HG03565 (cell line): ENCODE measurements at regions not wholly inside any gene's neighbourhood (a gene's known extent, or its start where the extent isn't known, plus 50 kb on each side); places are given as distances from the start of the nearest gene placed in this dataset.
A peak's percentile ranks its signal among the peaks of the same experiment; 100 is the strongest.

Source experiments
- ATAC-seq: cut with Tn5 transposase; IDR thresholded peaks from one replicate; pipeline ENCODE4 v1.9.1; 2021; ENCODE audit warnings: mild to moderate bottlenecking, moderate library complexity; ENCODE audit not compliant: unreplicated experiment

GRCh38 chr2:108139521-108139920, 100.2 kb upstream of the SULT1C3 start:
- no peak for ATAC-seq

GRCh38 chr2:108145557-108146326, 94.0 kb upstream of the SULT1C3 start:
- no peak for ATAC-seq

- no peak for ATAC-seq
Observed at GRCh38 chr2:108148555-108148954, 91.2 kb upstream of the SULT1C3 start.

- ATAC-seq, result no peak
Observed at GRCh38 chr2:108154366-108155061, 85.3 kb upstream of the SULT1C3 start.

- ATAC-seq, result no peak
Observed at GRCh38 chr2:108161298-108161697, 78.5 kb upstream of the SULT1C3 start.

GRCh38 chr2:108164318-108164717, 75.5 kb upstream of the SULT1C3 start:
- no peak for ATAC-seq

- ATAC-seq, result no peak
Observed at GRCh38 chr2:108165729-108166128, 74.0 kb upstream of the SULT1C3 start.

- ATAC-seq, result no peak
Observed at GRCh38 chr2:108167699-108168098, 72.1 kb upstream of the SULT1C3 start.

GRCh38 chr2:108169982-108170625, 69.7 kb upstream of the SULT1C3 start:
- no peak for ATAC-seq

GRCh38 chr2:108171657-108172056, 68.1 kb upstream of the SULT1C3 start:
- ATAC-seq, result no peak

GRCh38 chr2:108182489-108182888, 57.3 kb upstream of the SULT1C3 start:
- ATAC-seq, result no peak

GRCh38 chr2:108184419-108184818, 55.3 kb upstream of the SULT1C3 start:
- peak; percentile 49 for ATAC-seq

GRCh38 chr2:108189316-108189715, 50.5 kb upstream of the SULT1C3 start:
- no peak for ATAC-seq
